ENCODE measurements at regions not wholly inside any gene's neighbourhood (a gene's known extent, or its start where the extent isn't known, plus 50 kb on each side); places are given as distances from the start of the nearest gene placed in this dataset.

- no peak for ATAC-seq (ENCODE audit: low read depth)
- H3K27ac Mint-ChIP-seq: no peak overlapping the region
Measured at GRCh38 chr3:107008213-107008612, 369.0 kb upstream of the CCDC54 start.

GRCh38 chr3:107013641-107014040 is 363.6 kb upstream of the CCDC54 start:
- intact Hi-C loops (cut with micrococcal nuclease): no loop called here
- no peak for DNase-seq
- H3K27me3 Mint-ChIP-seq: no peaks in the 10 kb centered on the region
- ChIA-PET CTCF (no interaction called here), POLR2A (no interaction called here)
- no peak overlapping the region for H3K27ac Mint-ChIP-seq
- H3K4me1 Mint-ChIP-seq: no peaks in the 10 kb centered on the region
- H3K9me3 Mint-ChIP-seq: peaks cover 8% of the 10 kb centered on the region
- no peak overlapping the region for H3K4me3 Mint-ChIP-seq
- no peaks in the 10 kb centered on the region for H3K36me3 Mint-ChIP-seq (ENCODE audit: low read depth)
- no peak for TF ChIP-seq CTCF (IDR thresholded peaks at IDR 0.05)
- no peak for ATAC-seq (ENCODE audit: low read depth)

More at GRCh38 chr3:107008213-107008612, 369.0 kb upstream of the CCDC54 start:
- TF ChIP-seq CTCF (IDR thresholded peaks at IDR 0.05): no peak
- ChIA-PET POLR2A (no interaction called here), CTCF (no interaction called here)
- Mint-ChIP-seq H3K36me3 (ENCODE audit: low read depth) (no peaks in the 10 kb centered on the region), H3K4me1 (no peaks in the 10 kb centered on the region), H3K4me3 (no peak overlapping the region), H3K9me3 (no peaks in the 10 kb centered on the region), H3K27me3 (no peaks in the 10 kb centered on the region)
- intact Hi-C loops (cut with micrococcal nuclease): no loop called here
- DNase-seq: no peak

- CTCF ChIA-PET: no interaction called here
- DNase-seq (no peak), ATAC-seq (ENCODE audit: low read depth) (no peak)
- POLR2A ChIA-PET: no interaction called here
- Mint-ChIP-seq H3K9me3 (no peaks in the 10 kb centered on the region), H3K36me3 (ENCODE audit: low read depth) (no peaks in the 10 kb centered on the region), H3K4me1 (no peaks in the 10 kb centered on the region), H3K4me3 (no peak overlapping the region), H3K27ac (no peak overlapping the region), H3K27me3 (no peaks in the 10 kb centered on the region)
- no peak for TF ChIP-seq CTCF (IDR thresholded peaks at IDR 0.05)
- intact Hi-C loops (cut with micrococcal nuclease): no loop called here
Measured at GRCh38 chr3:107024551-107025026, 352.6 kb upstream of the CCDC54 start.

GRCh38 chr3:107025961-107026360 is 351.3 kb upstream of the CCDC54 start:
- H3K27me3 Mint-ChIP-seq: no peaks in the 10 kb centered on the region
- no peak for TF ChIP-seq CTCF (IDR thresholded peaks at IDR 0.05)
- ATAC-seq (ENCODE audit: low read depth): no peak
- no peak overlapping the region for H3K4me3 Mint-ChIP-seq
- intact Hi-C loops (cut with micrococcal nuclease): no loop called here
- H3K27ac Mint-ChIP-seq: no peak overlapping the region
- ChIA-PET POLR2A (no interaction called here), CTCF (no interaction called here)
- no peaks in the 10 kb centered on the region for H3K4me1 Mint-ChIP-seq
- H3K36me3 Mint-ChIP-seq (ENCODE audit: low read depth): no peaks in the 10 kb centered on the region
- H3K9me3 Mint-ChIP-seq: no peaks in the 10 kb centered on the region
- no peak for DNase-seq

GRCh38 chr3:107028086-107028485 is 349.2 kb upstream of the CCDC54 start:
- POLR2A ChIA-PET: no interaction called here
- no peaks in the 10 kb centered on the region for H3K36me3 Mint-ChIP-seq (ENCODE audit: low read depth)
- H3K4me3 Mint-ChIP-seq: no peak overlapping the region
- no peaks in the 10 kb centered on the region for H3K27me3 Mint-ChIP-seq
- no peaks in the 10 kb centered on the region for H3K4me1 Mint-ChIP-seq
- H3K9me3 Mint-ChIP-seq: no peaks in the 10 kb centered on the region
- no peak overlapping the region for H3K27ac Mint-ChIP-seq
- ATAC-seq (ENCODE audit: low read depth) (no peak), DNase-seq (no peak)
- intact Hi-C loops (cut with micrococcal nuclease): no loop called here
- CTCF ChIA-PET: no interaction called here
- no peak for TF ChIP-seq CTCF (IDR thresholded peaks at IDR 0.05)

Data from activated B cell treated with CpG ODN at 0.5 μM for 24 hours (primary cell).